HEK293 (cell line): ENCODE measurements at regions not wholly inside any gene's neighbourhood (a gene's known extent, or its start where the extent isn't known, plus 50 kb on each side); places are given as distances from the start of the nearest gene placed in this dataset.

Source experiments
- EGR2 ChIP-seq: fragments of 450-650 bp; formaldehyde crosslinking; IDR thresholded peaks from 2 replicates; pipeline ENCODE4 v1.5.1; 2016; ENCODE audit warnings: low read depth, missing biosample characterization, missing genetic modification characterization
- FEZF1 ChIP-seq: fragments of 450-650 bp; formaldehyde crosslinking; IDR thresholded peaks from 2 replicates; pipeline ENCODE4 v1.5.1; 2016; ENCODE audit warnings: missing biosample characterization, missing genetic modification characterization
- GLIS1 ChIP-seq: fragments of 450-650 bp; formaldehyde crosslinking; IDR thresholded peaks from 2 replicates; pipeline ENCODE4 v1.5.1; 2016; ENCODE audit warnings: missing biosample characterization, missing genetic modification characterization
- KLF16 ChIP-seq: fragments of 450-650 bp; formaldehyde crosslinking; IDR thresholded peaks from 2 replicates; pipeline ENCODE4 v1.5.1; 2017; ENCODE audit warnings: missing biosample characterization, missing genetic modification characterization
- KLF8 ChIP-seq: fragments of 450-650 bp; formaldehyde crosslinking; IDR thresholded peaks from 2 replicates; pipeline ENCODE4 v1.5.1; 2016; ENCODE audit warnings: missing biosample characterization, missing genetic modification characterization
- PRDM1 ChIP-seq: fragments of 450-650 bp; formaldehyde crosslinking; IDR thresholded peaks from 2 replicates; pipeline ENCODE4; 2016; ENCODE audit warnings: missing biosample characterization, missing genetic modification characterization
- SETDB1 ChIP-seq: IDR thresholded peaks from one replicate; pipeline ENCODE4 v1.6.1; 2017; ENCODE audit warnings: mild to moderate bottlenecking, low read length, moderate library complexity, mixed read lengths; ENCODE audit not compliant: insufficient read length
- ZBTB48 ChIP-seq: fragments of 450-650 bp; formaldehyde crosslinking; IDR thresholded peaks from 2 replicates; pipeline ENCODE4 v1.5.1; 2016; ENCODE audit warnings: missing biosample characterization, missing genetic modification characterization
- ZIC2 ChIP-seq: fragments of 450-650 bp; formaldehyde crosslinking; IDR thresholded peaks from 2 replicates; pipeline ENCODE4 v1.5.1; 2016; ENCODE audit warnings: missing biosample characterization, missing genetic modification characterization
- ZNF155 ChIP-seq: fragments of 450-650 bp; formaldehyde crosslinking; IDR thresholded peaks from 2 replicates; pipeline ENCODE4 v1.5.1; 2016; ENCODE audit warnings: missing biosample characterization, missing genetic modification characterization
- ZNF169 ChIP-seq: fragments of 450-650 bp; formaldehyde crosslinking; IDR thresholded peaks from 2 replicates; pipeline ENCODE4 v1.5.1; 2016; ENCODE audit warnings: missing biosample characterization, missing genetic modification characterization
- ZNF2 ChIP-seq: fragments of 450-650 bp; formaldehyde crosslinking; IDR thresholded peaks from 2 replicates; pipeline ENCODE4 v1.5.1; 2016; ENCODE audit warnings: missing biosample characterization, missing genetic modification characterization
- ZNF239 ChIP-seq: fragments of 450-650 bp; formaldehyde crosslinking; IDR thresholded peaks from 2 replicates; pipeline ENCODE4 v1.5.1; 2016; ENCODE audit warnings: missing biosample characterization, missing genetic modification characterization
- ZNF302 ChIP-seq: fragments of 450-650 bp; formaldehyde crosslinking; IDR thresholded peaks from 2 replicates; pipeline ENCODE4 v1.5.1; 2016; ENCODE audit warnings: missing biosample characterization, missing genetic modification characterization, low read depth
- ZNF324 ChIP-seq: fragments of 450-650 bp; formaldehyde crosslinking; IDR thresholded peaks from 2 replicates; pipeline ENCODE4 v1.5.1; 2016; ENCODE audit warnings: missing biosample characterization, missing genetic modification characterization
- ZNF366 ChIP-seq: fragments of 450-650 bp; formaldehyde crosslinking; conservative IDR thresholded peaks from 2 replicates; pipeline ENCODE4 v1.5.1; 2016; ENCODE audit warnings: missing biosample characterization, missing genetic modification characterization
- ZNF391 ChIP-seq: fragments of 450-650 bp; formaldehyde crosslinking; IDR thresholded peaks from 2 replicates; pipeline ENCODE4 v1.5.1; 2016; ENCODE audit warnings: low read depth, missing biosample characterization, missing genetic modification characterization, borderline replicate concordance
- ZNF416 ChIP-seq: fragments of 450-650 bp; formaldehyde crosslinking; IDR thresholded peaks from 2 replicates; pipeline ENCODE4 v1.5.1; 2016; ENCODE audit warnings: missing biosample characterization, missing genetic modification characterization
- ZNF433 ChIP-seq: fragments of 450-650 bp; formaldehyde crosslinking; IDR thresholded peaks from 2 replicates; pipeline ENCODE4 v1.5.1; 2016; ENCODE audit warnings: missing biosample characterization, missing genetic modification characterization, low read depth
- ZNF600 ChIP-seq: fragments of 450-650 bp; formaldehyde crosslinking; IDR thresholded peaks from 2 replicates; pipeline ENCODE4 v1.5.1; 2016; ENCODE audit warnings: missing biosample characterization, missing genetic modification characterization
- ZNF610 ChIP-seq: fragments of 450-650 bp; formaldehyde crosslinking; IDR thresholded peaks from 2 replicates; pipeline ENCODE4 v1.5.1; 2016; ENCODE audit warnings: missing biosample characterization, missing genetic modification characterization, borderline replicate concordance
- ZNF624 ChIP-seq: fragments of 450-650 bp; formaldehyde crosslinking; IDR thresholded peaks from 2 replicates; pipeline ENCODE4 v1.5.1; 2017; ENCODE audit warnings: missing biosample characterization, missing genetic modification characterization
- ZNF658 ChIP-seq: fragments of 450-650 bp; formaldehyde crosslinking; IDR thresholded peaks from 2 replicates; pipeline ENCODE4; 2016; ENCODE audit warnings: missing biosample characterization, missing genetic modification characterization
- ZNF776 ChIP-seq: fragments of 450-650 bp; formaldehyde crosslinking; IDR thresholded peaks from 2 replicates; pipeline ENCODE4 v1.5.0; 2017; ENCODE audit warnings: missing biosample characterization, missing genetic modification characterization, borderline replicate concordance
- ZNF837 ChIP-seq: fragments of 450-650 bp; formaldehyde crosslinking; IDR thresholded peaks from 2 replicates; pipeline ENCODE4 v1.5.1; 2016; ENCODE audit warnings: missing biosample characterization, missing genetic modification characterization
- TF ChIP-seq, protein P1 (sequence below): fragments of 450-650 bp; formaldehyde crosslinking; IDR thresholded peaks from 2 replicates; pipeline ENCODE4 v1.5.1; 2016; ENCODE audit warnings: missing biosample characterization, missing genetic modification characterization
- TF ChIP-seq, protein P2 (sequence below): fragments of 450-650 bp; formaldehyde crosslinking; IDR thresholded peaks from 2 replicates; pipeline ENCODE4 v1.5.1; 2016; ENCODE audit warnings: missing biosample characterization, missing genetic modification characterization
- TF ChIP-seq, protein P3 (sequence below): sonication (generic); formaldehyde crosslinking; IDR thresholded peaks from 2 replicates; pipeline ENCODE4 v1.8.1; 2022; ENCODE audit warnings: mild to moderate bottlenecking, moderate library complexity, missing genetic modification reagents
- TF ChIP-seq, protein P4 (sequence below): fragments of 450-650 bp; formaldehyde crosslinking; IDR thresholded peaks from 2 replicates; pipeline ENCODE4 v1.5.1; 2016; ENCODE audit warnings: missing biosample characterization, missing genetic modification characterization, borderline replicate concordance
- TF ChIP-seq, protein P5 (sequence below): IDR thresholded peaks from 2 replicates; pipeline ENCODE4 v1.6.1; 2011; ENCODE audit warnings: mild to moderate bottlenecking, low read depth, low read length, borderline replicate concordance
- TF ChIP-seq, protein P6 (sequence below): fragments of 450-650 bp; formaldehyde crosslinking; IDR thresholded peaks from 2 replicates; pipeline ENCODE4 v1.5.1; 2017; ENCODE audit warnings: missing biosample characterization, missing genetic modification characterization
- TF ChIP-seq, protein P7 (sequence below): fragments of 450-650 bp; formaldehyde crosslinking; IDR thresholded peaks from 2 replicates; pipeline ENCODE4 v1.5.1; 2016; ENCODE audit warnings: missing biosample characterization, missing genetic modification characterization

DNA sequence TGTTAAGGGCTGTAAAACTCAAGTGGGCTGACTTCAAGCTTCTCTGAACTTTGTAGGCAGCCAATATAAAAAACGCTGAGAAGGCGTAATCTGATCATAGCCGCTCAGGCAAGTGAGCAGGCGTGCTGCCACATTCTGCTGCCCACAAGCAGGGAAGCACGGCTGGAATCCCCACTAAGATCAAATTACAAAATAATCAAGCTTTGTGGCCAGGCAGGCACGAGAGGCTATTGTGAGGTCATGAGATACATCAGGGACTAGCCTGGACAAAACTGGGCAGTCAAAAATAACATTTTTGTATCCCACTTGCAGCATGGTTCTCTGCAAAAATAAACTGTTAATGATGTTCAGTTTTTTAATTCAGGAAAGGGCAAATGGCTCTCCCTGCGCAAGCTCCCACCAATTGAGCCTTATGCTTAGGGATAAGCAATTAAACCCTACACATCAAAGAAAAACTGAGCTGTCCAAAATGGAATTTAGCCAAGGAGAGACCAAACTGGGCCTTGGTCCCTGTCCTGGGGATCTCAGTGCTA is 64.0 kb downstream of the POU5F2 start (continued):
- no peak for TF ChIP-seq ZNF302
- TF ChIP-seq SETDB1 = peak; percentile 32
- peak; percentile 94 for TF ChIP-seq ZNF366
- no peak for TF ChIP-seq PRDM1 (tag by site-specific recombination)
- TF ChIP-seq GLIS1 (tag by site-specific recombination) = peak; percentile 76
- peak; percentile 100 for TF ChIP-seq FEZF1
- TF ChIP-seq, protein P1, sequence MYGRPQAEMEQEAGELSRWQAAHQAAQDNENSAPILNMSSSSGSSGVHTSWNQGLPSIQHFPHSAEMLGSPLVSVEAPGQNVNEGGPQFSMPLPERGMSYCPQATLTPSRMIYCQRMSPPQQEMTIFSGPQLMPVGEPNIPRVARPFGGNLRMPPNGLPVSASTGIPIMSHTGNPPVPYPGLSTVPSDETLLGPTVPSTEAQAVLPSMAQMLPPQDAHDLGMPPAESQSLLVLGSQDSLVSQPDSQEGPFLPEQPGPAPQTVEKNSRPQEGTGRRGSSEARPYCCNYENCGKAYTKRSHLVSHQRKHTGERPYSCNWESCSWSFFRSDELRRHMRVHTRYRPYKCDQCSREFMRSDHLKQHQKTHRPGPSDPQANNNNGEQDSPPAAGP (tag by site-specific recombination) = peak; percentile 93
- TF ChIP-seq ZNF610 (tag by site-specific recombination) = peak; percentile 97
- no peak for TF ChIP-seq ZNF155
- TF ChIP-seq ZNF433 = no peak
- TF ChIP-seq, protein P2, sequence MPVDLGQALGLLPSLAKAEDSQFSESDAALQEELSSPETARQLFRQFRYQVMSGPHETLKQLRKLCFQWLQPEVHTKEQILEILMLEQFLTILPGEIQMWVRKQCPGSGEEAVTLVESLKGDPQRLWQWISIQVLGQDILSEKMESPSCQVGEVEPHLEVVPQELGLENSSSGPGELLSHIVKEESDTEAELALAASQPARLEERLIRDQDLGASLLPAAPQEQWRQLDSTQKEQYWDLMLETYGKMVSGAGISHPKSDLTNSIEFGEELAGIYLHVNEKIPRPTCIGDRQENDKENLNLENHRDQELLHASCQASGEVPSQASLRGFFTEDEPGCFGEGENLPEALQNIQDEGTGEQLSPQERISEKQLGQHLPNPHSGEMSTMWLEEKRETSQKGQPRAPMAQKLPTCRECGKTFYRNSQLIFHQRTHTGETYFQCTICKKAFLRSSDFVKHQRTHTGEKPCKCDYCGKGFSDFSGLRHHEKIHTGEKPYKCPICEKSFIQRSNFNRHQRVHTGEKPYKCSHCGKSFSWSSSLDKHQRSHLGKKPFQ (tag by site-specific recombination) = peak; percentile 81
- TF ChIP-seq, protein P3, sequence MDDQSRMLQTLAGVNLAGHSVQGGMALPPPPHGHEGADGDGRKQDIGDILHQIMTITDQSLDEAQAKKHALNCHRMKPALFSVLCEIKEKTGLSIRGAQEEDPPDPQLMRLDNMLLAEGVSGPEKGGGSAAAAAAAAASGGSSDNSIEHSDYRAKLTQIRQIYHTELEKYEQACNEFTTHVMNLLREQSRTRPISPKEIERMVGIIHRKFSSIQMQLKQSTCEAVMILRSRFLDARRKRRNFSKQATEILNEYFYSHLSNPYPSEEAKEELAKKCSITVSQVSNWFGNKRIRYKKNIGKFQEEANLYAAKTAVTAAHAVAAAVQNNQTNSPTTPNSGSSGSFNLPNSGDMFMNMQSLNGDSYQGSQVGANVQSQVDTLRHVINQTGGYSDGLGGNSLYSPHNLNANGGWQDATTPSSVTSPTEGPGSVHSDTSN (CRISPR knock-in tag) = no peak
- peak; percentile 95 for TF ChIP-seq EGR2 (tag by site-specific recombination)
- peak; percentile 65 for TF ChIP-seq ZBTB48 (tag by site-specific recombination)
- TF ChIP-seq ZIC2 (tag by site-specific recombination) = peak; percentile 97
- peak; percentile 80 for TF ChIP-seq KLF8
- TF ChIP-seq KLF16 (tag by site-specific recombination) = no peak
- TF ChIP-seq ZNF837 (tag by site-specific recombination) = no peak
- TF ChIP-seq, protein P4, sequence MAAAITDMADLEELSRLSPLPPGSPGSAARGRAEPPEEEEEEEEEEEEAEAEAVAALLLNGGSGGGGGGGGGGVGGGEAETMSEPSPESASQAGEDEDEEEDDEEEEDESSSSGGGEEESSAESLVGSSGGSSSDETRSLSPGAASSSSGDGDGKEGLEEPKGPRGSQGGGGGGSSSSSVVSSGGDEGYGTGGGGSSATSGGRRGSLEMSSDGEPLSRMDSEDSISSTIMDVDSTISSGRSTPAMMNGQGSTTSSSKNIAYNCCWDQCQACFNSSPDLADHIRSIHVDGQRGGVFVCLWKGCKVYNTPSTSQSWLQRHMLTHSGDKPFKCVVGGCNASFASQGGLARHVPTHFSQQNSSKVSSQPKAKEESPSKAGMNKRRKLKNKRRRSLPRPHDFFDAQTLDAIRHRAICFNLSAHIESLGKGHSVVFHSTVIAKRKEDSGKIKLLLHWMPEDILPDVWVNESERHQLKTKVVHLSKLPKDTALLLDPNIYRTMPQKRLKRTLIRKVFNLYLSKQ (tag by site-specific recombination) = no peak
- TF ChIP-seq ZNF391 (tag by site-specific recombination) = peak; percentile 92; the same call in 1 of the 2 replicates
- peak; percentile 84; the same call in 1 of the 2 replicates for TF ChIP-seq ZNF2 (tag by site-specific recombination)
- TF ChIP-seq ZNF600 (tag by site-specific recombination) = peak; percentile 94
- TF ChIP-seq ZNF624 = no peak
- peak; percentile 87 for TF ChIP-seq ZNF324 (tag by site-specific recombination)
- TF ChIP-seq, protein P5, sequence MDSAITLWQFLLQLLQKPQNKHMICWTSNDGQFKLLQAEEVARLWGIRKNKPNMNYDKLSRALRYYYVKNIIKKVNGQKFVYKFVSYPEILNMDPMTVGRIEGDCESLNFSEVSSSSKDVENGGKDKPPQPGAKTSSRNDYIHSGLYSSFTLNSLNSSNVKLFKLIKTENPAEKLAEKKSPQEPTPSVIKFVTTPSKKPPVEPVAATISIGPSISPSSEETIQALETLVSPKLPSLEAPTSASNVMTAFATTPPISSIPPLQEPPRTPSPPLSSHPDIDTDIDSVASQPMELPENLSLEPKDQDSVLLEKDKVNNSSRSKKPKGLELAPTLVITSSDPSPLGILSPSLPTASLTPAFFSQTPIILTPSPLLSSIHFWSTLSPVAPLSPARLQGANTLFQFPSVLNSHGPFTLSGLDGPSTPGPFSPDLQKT = no peak
- no peak for TF ChIP-seq ZNF416
- TF ChIP-seq ZNF776 (tag by site-specific recombination) = no peak
- TF ChIP-seq ZNF239 = no peak
- TF ChIP-seq, protein P6, sequence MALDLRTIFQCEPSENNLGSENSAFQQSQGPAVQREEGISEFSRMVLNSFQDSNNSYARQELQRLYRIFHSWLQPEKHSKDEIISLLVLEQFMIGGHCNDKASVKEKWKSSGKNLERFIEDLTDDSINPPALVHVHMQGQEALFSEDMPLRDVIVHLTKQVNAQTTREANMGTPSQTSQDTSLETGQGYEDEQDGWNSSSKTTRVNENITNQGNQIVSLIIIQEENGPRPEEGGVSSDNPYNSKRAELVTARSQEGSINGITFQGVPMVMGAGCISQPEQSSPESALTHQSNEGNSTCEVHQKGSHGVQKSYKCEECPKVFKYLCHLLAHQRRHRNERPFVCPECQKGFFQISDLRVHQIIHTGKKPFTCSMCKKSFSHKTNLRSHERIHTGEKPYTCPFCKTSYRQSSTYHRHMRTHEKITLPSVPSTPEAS (tag by site-specific recombination) = peak; percentile 29; the same call in 1 of the 2 replicates
- TF ChIP-seq ZNF169 (tag by site-specific recombination) = no peak
- TF ChIP-seq, protein P7, sequence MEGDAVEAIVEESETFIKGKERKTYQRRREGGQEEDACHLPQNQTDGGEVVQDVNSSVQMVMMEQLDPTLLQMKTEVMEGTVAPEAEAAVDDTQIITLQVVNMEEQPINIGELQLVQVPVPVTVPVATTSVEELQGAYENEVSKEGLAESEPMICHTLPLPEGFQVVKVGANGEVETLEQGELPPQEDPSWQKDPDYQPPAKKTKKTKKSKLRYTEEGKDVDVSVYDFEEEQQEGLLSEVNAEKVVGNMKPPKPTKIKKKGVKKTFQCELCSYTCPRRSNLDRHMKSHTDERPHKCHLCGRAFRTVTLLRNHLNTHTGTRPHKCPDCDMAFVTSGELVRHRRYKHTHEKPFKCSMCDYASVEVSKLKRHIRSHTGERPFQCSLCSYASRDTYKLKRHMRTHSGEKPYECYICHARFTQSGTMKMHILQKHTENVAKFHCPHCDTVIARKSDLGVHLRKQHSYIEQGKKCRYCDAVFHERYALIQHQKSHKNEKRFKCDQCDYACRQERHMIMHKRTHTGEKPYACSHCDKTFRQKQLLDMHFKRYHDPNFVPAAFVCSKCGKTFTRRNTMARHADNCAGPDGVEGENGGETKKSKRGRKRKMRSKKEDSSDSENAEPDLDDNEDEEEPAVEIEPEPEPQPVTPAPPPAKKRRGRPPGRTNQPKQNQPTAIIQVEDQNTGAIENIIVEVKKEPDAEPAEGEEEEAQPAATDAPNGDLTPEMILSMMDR = no peak
- TF ChIP-seq ZNF658 = no peak
